C4-2B (cell line): ENCODE measurements at regions not wholly inside any gene's neighbourhood (a gene's known extent, or its start where the extent isn't known, plus 50 kb on each side); places are given as distances from the start of the nearest gene placed in this dataset.

ENCODE experiments used
- CTCF ChIP-seq: fragments of 450-650 bp; conservative IDR thresholded peaks from 2 replicates; pipeline ENCODE4 v1.5.1; 2017; ENCODE audit warnings: mild to moderate bottlenecking
- ZFX ChIP-seq: fragments of 450-650 bp; IDR thresholded peaks from 2 replicates; pipeline ENCODE4 v1.6.1; 2017

- no peak for TF ChIP-seq CTCF
- TF ChIP-seq ZFX = no peak
Observed at GRCh38 chr1:193311226-193311948, 125.0 kb upstream of the B3GALT2 start.
